Skeletal muscle tissue (tissue), 3 donors: ENCODE measurements at regions not wholly inside any gene's neighbourhood (a gene's known extent, or its start where the extent isn't known, plus 50 kb on each side); places are given as distances from the start of the nearest gene placed in this dataset.
"Not testable (repeated sequence)": the region's sequence is repeated elsewhere in the genome, so short reads cannot be mapped to it uniquely, and the experiment has no call there.

ENCODE experiments used
- H3K27ac ChIP-seq: one replicate; pipeline ENCODE4 v1.7.0; 2013; ENCODE audit warnings: mild to moderate bottlenecking, low read depth, low read length, inconsistent platforms
- H3K27me3 ChIP-seq, 3 donors: one replicate each; pipeline ENCODE4 v1.7.0; 2013; ENCODE audit warnings: low read length in 3 of 3; ENCODE audit not compliant: control insufficient read depth in 3 of 3, insufficient read depth in 3 of 3
- H3K36me3 ChIP-seq, 3 donors: one replicate each; pipeline ENCODE4 v1.7.0; 2013; ENCODE audit warnings: low read length in 3 of 3; ENCODE audit not compliant: control insufficient read depth in 3 of 3, insufficient read depth in 3 of 3
- H3K4me1 ChIP-seq, 3 donors: one replicate each; pipeline ENCODE4 v1.7.0; 2013; ENCODE audit warnings: low read length in 3 of 3, mild to moderate bottlenecking in 3 of 3; ENCODE audit not compliant: control insufficient read depth in 3 of 3, insufficient read depth in 3 of 3
- H3K4me3 ChIP-seq, 3 donors: one replicate each; pipeline ENCODE4 v1.7.0; 2013; ENCODE audit warnings: low read length in 3 of 3
- H3K9ac ChIP-seq, 3 donors: one replicate each; pipeline ENCODE4 v1.7.0; 2013; ENCODE audit warnings: low read length in 3 of 3, mild to moderate bottlenecking in 3 of 3, moderate library complexity in 2 of 3, low read depth in 1 of 3
- H3K9me3 ChIP-seq, 3 donors: one replicate each; pipeline ENCODE4 v1.7.0; 2013; ENCODE audit warnings: low read length in 3 of 3; ENCODE audit not compliant: control insufficient read depth in 3 of 3
- donor health status: Osteomylitis.

DNA sequence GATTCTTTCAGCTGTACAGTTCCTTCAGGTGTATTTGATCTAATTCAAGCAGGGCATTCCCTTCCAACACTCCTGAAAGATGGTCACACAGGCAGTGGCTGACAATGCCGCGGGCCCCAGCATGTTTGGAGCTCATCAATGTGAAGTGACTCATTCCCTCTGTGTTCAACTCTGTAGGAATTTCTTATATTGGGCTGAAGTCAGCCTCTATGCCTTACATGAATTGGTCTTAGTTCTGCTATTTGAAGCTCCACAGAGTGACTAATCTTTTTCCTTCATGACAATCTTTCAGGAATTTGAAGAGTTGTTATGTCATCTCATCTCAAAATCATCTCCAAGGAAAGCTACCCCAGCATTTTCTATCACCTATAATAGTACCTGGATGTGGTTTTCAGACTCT lies 142.5 kb upstream of the C2CD4B start:
- H3K4me3 ChIP-seq, result no peak overlapping the region
- peaks cover 0 to 4% (median 0%) of the 10 kb centered on the region in 3 donors for H3K4me1 ChIP-seq
- no peak overlapping the region for H3K9ac ChIP-seq
- H3K27me3 ChIP-seq, result no peaks in the 10 kb centered on the region
- H3K36me3 ChIP-seq, result no peaks in the 10 kb centered on the region
- H3K9me3 ChIP-seq, result no peaks in the 10 kb centered on the region
- no peak overlapping the region for H3K27ac ChIP-seq

GRCh38 chr15:62316413-62317060 lies 151.5 kb upstream of the C2CD4B start:
- Histone ChIP-seq H3K9ac (no peak overlapping the region), H3K4me1 (no peaks in the 10 kb centered on the region), H3K9me3 (no peaks in the 10 kb centered on the region), H3K27ac (no peak overlapping the region), H3K4me3 (no peak overlapping the region), H3K27me3 (no peaks in the 10 kb centered on the region), H3K36me3 (no peaks in the 10 kb centered on the region)

DNA sequence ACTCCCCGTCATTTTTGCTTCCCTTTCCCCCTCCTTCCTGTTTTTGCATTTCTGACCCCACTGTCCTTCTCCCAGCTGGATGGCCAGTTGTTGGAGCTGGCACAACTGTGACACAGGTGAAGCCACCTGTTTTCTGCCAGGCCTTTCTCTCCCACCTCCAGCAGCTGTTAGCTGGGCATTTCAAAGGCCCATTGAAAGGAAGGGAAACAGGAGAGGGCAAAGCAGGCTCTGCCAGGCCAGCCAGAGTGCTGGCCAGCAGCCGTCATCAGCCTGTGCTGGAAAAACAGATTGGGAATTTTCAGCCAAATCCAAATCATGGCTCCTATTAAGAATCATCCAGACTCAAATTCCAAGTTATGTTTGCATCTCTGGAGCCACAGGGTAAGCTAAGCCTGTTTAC lies 155.2 kb upstream of the C2CD4B start:
- no peak overlapping the region for H3K4me3 ChIP-seq
- no peak overlapping the region for H3K27ac ChIP-seq
- H3K9ac ChIP-seq, result no peak overlapping the region
- H3K4me1 ChIP-seq, result no peaks in the 10 kb centered on the region
- H3K9me3 ChIP-seq, result no peaks in the 10 kb centered on the region
- H3K27me3 ChIP-seq, result peaks cover 0 to 5% (median 3%) of the 10 kb centered on the region in 3 donors
- no peaks in the 10 kb centered on the region for H3K36me3 ChIP-seq

DNA sequence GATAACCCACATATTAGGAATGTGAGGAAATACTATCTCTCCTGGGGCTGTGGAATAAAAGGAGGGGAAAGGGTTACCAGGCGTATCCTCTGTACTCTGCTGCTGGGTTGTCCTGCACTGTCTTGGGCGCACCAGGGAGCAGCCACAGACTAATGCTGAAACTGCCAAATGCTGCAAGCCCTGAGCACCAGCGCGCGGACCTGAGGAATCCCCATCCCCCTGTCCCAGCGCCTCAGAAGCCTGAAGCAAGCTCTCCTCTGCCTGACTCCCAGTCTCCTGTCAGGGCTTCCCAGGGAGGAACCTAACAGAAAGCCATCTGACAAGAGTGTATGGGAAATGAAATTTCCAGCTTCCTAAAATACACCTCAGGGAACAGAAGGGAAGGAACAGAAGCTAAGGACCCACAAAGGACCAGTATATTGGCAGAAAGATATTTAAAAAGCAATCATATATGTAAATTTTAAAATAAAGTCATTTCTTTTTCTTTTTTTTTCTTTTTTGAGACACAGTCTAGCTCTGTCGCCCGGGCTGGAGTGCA lies 158.3 kb upstream of the C2CD4B start:
- Histone ChIP-seq H3K9ac (no peak overlapping the region), H3K4me1 (no peaks in the 10 kb centered on the region), H3K27ac (no peak overlapping the region), H3K9me3 (no peaks in the 10 kb centered on the region), H3K36me3 (no peaks in the 10 kb centered on the region), H3K4me3 (no peak overlapping the region), H3K27me3 (peaks cover 0 to 5% (median 3%) of the 10 kb centered on the region in 3 donors)

DNA sequence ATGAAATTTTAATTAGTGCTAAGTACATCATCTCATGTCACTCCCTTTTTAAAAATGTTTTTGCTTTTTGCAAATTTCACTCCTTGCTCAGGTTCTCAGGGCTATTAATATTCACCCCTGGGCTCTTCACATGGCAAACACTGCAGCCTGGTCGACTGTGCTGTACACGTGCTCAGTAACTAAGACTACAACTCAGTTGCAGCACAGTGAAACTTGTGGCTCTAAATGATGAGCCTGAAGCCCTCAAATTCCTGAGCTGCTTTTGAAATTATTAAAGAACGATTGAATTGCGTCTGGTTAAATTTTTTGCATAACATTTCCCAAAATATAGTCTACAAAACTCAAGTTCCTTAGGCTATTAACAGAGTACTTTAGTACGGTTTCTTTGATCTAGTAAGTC lies 159.3 kb upstream of the C2CD4B start:
- Histone ChIP-seq H3K27me3 (peaks cover 0 to 5% (median 3%) of the 10 kb centered on the region in 3 donors), H3K9ac (no peak overlapping the region), H3K36me3 (no peaks in the 10 kb centered on the region), H3K27ac (no peak overlapping the region), H3K4me3 (no peak overlapping the region), H3K9me3 (no peaks in the 10 kb centered on the region), H3K4me1 (no peaks in the 10 kb centered on the region)

DNA sequence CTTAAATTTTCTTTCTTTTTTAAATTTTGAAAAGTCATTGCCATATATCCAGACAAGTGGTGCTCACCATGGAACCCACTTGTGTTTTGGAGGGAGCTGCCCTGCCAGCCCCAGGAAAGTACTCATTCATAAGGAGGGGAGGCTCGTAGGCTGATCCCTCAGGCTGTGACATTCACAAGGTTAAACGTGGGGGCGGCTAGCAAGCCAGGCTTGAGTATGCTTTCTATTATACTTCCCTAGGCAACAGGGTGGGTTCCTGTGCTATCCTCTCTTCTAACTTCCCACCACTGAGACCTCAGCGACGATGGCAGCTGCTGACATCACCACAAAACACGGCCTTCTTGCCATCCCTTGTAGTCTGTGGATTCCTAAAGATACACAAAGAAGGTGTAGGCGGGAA lies 160.5 kb upstream of the C2CD4B start:
- no peak overlapping the region for H3K27ac ChIP-seq
- no peak overlapping the region for H3K9ac ChIP-seq
- no peaks in the 10 kb centered on the region for H3K4me1 ChIP-seq
- H3K27me3 ChIP-seq, result peaks cover 0 to 5% (median 3%) of the 10 kb centered on the region in 3 donors
- H3K9me3 ChIP-seq, result no peaks in the 10 kb centered on the region
- no peak overlapping the region for H3K4me3 ChIP-seq
- H3K36me3 ChIP-seq, result no peaks in the 10 kb centered on the region

GRCh38 chr15:62326460-62327011 lies 161.5 kb upstream of the C2CD4B start:
- no peaks in the 10 kb centered on the region for H3K36me3 ChIP-seq
- H3K27ac ChIP-seq, result no peak overlapping the region
- H3K4me3 ChIP-seq, result no peak overlapping the region
- no peak overlapping the region for H3K9ac ChIP-seq
- H3K4me1 ChIP-seq, result no peaks in the 10 kb centered on the region
- H3K27me3 ChIP-seq, result peaks cover 0 to 5% (median 3%) of the 10 kb centered on the region in 3 donors
- H3K9me3 ChIP-seq, result no peaks in the 10 kb centered on the region

DNA sequence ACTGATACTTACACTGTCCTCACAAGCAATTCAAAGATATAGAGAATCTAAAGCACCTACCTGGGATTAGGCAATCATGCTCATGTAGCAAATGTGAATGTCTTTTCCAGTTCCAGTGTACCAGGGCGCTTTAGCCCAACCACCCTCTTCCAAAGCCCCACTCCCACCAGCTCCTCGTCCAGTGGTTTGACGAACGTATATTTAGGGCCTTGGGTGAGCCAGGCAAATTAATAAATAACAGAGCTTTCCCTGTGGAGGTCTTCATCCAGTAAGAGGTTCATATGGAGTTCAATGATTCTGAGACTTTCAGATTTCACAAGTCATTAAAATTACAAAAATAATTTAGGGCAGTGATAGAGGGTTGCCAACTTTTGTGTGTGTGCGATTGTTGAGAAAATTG lies 162.3 kb upstream of the C2CD4B start:
- H3K27ac ChIP-seq, result no peak overlapping the region
- no peak overlapping the region for H3K9ac ChIP-seq
- H3K27me3 ChIP-seq, result peaks cover 0 to 5% (median 3%) of the 10 kb centered on the region in 3 donors
- no peaks in the 10 kb centered on the region for H3K36me3 ChIP-seq
- H3K9me3 ChIP-seq, result no peaks in the 10 kb centered on the region
- no peak overlapping the region for H3K4me3 ChIP-seq
- no peaks in the 10 kb centered on the region for H3K4me1 ChIP-seq

DNA sequence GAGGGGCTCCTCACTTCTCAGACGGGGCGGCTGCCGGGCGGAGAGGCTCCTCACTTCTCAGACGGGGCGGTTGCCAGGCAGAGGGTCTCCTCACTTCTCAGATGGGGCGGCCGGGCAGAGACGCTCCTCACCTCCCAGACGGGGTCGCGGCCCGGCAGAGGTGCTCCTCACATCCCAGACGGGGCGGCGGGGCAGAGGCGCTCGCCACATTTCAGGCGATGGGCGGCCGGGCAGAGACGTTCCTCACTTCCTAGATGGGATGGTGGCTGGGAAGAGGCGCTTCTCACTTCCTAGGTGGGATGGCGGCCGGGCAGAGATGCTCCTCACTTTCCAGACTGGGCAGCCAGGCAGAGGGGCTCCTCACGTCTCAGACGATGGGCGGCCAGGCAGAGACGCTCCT lies 167.4 kb upstream of the C2CD4B start:
- H3K9me3 ChIP-seq, H3K9ac ChIP-seq, H3K27me3 ChIP-seq, H3K27ac ChIP-seq, H3K4me3 ChIP-seq, H3K36me3 ChIP-seq, H3K4me1 ChIP-seq: not testable (repeated sequence)

DNA sequence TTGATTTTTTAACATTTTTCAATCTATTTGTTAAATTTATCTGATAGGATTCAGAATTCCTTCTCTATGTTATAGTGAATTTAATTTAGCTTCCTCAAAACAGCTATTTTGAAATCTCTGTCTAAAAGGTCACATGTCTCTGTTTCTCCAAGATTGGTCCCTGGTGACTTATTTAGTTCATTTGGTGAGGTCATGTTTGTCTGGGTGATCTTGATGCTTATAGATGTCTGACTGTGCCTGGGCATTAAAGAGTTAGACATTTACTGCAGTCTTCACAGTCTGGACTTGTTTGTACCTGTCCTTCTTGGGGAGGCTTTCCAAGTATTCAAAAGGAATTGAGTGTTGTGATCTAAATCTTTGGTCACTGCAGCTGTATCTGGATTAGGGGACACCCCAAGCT lies 169.5 kb upstream of the C2CD4B start:
- Histone ChIP-seq H3K36me3 (no peaks in the 10 kb centered on the region), H3K27ac (no peak overlapping the region), H3K9ac (no peak overlapping the region), H3K4me1 (no peaks in the 10 kb centered on the region), H3K4me3 (no peak overlapping the region), H3K27me3 (no peaks in the 10 kb centered on the region), H3K9me3 (no peaks in the 10 kb centered on the region)
